IMR-90 (cell line): ENCODE measurements at regions not wholly inside any gene's neighbourhood (a gene's known extent, or its start where the extent isn't known, plus 50 kb on each side); places are given as distances from the start of the nearest gene placed in this dataset.

Experiments
- ATAC-seq: fragments of 200-7000 bp; cut with Tn5 transposase; 2 replicates; pipeline ENCODE4 v1.9.1; 2020; ENCODE audit warnings: low read depth, mild to moderate bottlenecking, moderate library complexity
- BruUV-seq: library from RNA; stranded (reverse); fragments of 400-500 nt; replicated peaks from 2 replicates; lab custom pipeline; 2021; lab: Mats Ljungman, UMichigan
- CTCF ChIA-PET: fragments of 300-600 bp; formaldehyde crosslinking; extraction: SDS; loops from one replicate; lab custom pipeline; 2021; ENCODE audit warnings: antibody characterized with exemption; lab: Yijun Ruan, JAX
- POLR2A ChIA-PET: fragments of 300-600 bp; sonication (Branson Sonifier 250); formaldehyde crosslinking; loops from one replicate; lab custom pipeline; 2022; ENCODE audit warnings: antibody characterized with exemption; ENCODE audit not compliant: unreplicated experiment; lab: Charles Lee
- DNase-seq: peaks from one replicate; pipeline ENCODE4 v3.0.0; 2013
- H2AFZ ChIP-seq: replicated peaks from 2 replicates; pipeline ENCODE3; 2013; ENCODE audit warnings: low read length, mild to moderate bottlenecking; ENCODE audit not compliant: poor library complexity
- H2AK5ac ChIP-seq: 2 replicates; pipeline ENCODE4 v1.6.1; 2013; ENCODE audit warnings: low read depth, low read length, inconsistent platforms
- H2AK9ac ChIP-seq: replicated peaks from 2 replicates; pipeline ENCODE3; 2013; ENCODE audit warnings: mild to moderate bottlenecking, low read depth, low read length, moderate library complexity; ENCODE audit not compliant: poor library complexity
- H2BK120ac ChIP-seq: 2 replicates; pipeline ENCODE4 v1.6.1; 2013; ENCODE audit warnings: low read depth, low read length, inconsistent platforms
- H2BK15ac ChIP-seq: 3 replicates; pipeline ENCODE4 v1.6.1; 2013; ENCODE audit warnings: low read depth, low read length, inconsistent platforms
- H2BK20ac ChIP-seq: 2 replicates; pipeline ENCODE4 v1.6.1; 2013; ENCODE audit warnings: low read depth, mild to moderate bottlenecking, inconsistent platforms, low read length, moderate library complexity
- H2BK5ac ChIP-seq: 2 replicates; pipeline ENCODE4 v1.6.1; 2013; ENCODE audit warnings: mild to moderate bottlenecking, low read depth, low read length, inconsistent platforms; ENCODE audit not compliant: poor library complexity, severe bottlenecking
- H3K14ac ChIP-seq: replicated peaks from 2 replicates; pipeline ENCODE4 v1.6.1; 2013; ENCODE audit warnings: low read depth, low read length, inconsistent platforms
- H3K18ac ChIP-seq: 2 replicates; pipeline ENCODE4 v1.6.1; 2013; ENCODE audit warnings: low read depth, low read length, control low read depth
- H3K23ac ChIP-seq: 2 replicates; pipeline ENCODE4 v1.6.1; 2013; ENCODE audit warnings: low read depth, low read length, inconsistent platforms
- H3K27ac ChIP-seq: 2 replicates; pipeline ENCODE4 v1.5.1; 2013; ENCODE audit warnings: mild to moderate bottlenecking, control low read depth, low read length; ENCODE audit not compliant: insufficient read depth
- H3K27me3 ChIP-seq: 2 replicates; pipeline ENCODE4 v1.6.1; 2013; ENCODE audit warnings: low read length; ENCODE audit not compliant: control insufficient read depth, insufficient read depth
- H3K36me3 ChIP-seq: 2 replicates; pipeline ENCODE4 v1.6.1; 2013; ENCODE audit warnings: low read length, mixed read lengths; ENCODE audit not compliant: control insufficient read depth, insufficient read depth
- H3K4ac ChIP-seq: 2 replicates; pipeline ENCODE4 v1.6.1; 2013; ENCODE audit warnings: low read depth, low read length, inconsistent platforms
- H3K4me1 ChIP-seq: 2 replicates; pipeline ENCODE4 v1.6.1; 2013; ENCODE audit warnings: low read length, mixed read lengths; ENCODE audit not compliant: control insufficient read depth, insufficient read depth
- H3K4me2 ChIP-seq: 2 replicates; pipeline ENCODE4 v1.6.1; 2013; ENCODE audit warnings: low read depth, mild to moderate bottlenecking, control low read depth, low read length, moderate library complexity
- H3K4me3 ChIP-seq: 2 replicates; pipeline ENCODE4 v1.5.1; 2013; ENCODE audit warnings: low read depth, mild to moderate bottlenecking, control low read depth, low read length, moderate library complexity; ENCODE audit not compliant: insufficient read depth
- H3K56ac ChIP-seq: 2 replicates; pipeline ENCODE4 v1.6.1; 2013; ENCODE audit warnings: low read length, inconsistent platforms; ENCODE audit not compliant: insufficient read depth; ENCODE audit errors: extremely low read depth
- H3K79me1 ChIP-seq, 2 experiments: 2 replicates each; pipeline ENCODE4 v1.6.1; 2013; ENCODE audit warnings: low read length in 2 of 2, inconsistent platforms in 1 of 2, low read depth in 1 of 2
- H3K9ac ChIP-seq: 2 replicates; pipeline ENCODE4 v1.6.1; 2013; ENCODE audit warnings: low read depth, low read length, control low read depth
- H3K9me1 ChIP-seq: 2 replicates; pipeline ENCODE4 v1.6.1; 2013; ENCODE audit warnings: low read length, inconsistent platforms; ENCODE audit not compliant: insufficient read depth
- H3K9me3 ChIP-seq: 2 replicates; pipeline ENCODE4 v1.6.1; 2013; ENCODE audit warnings: low read length; ENCODE audit not compliant: control insufficient read depth, insufficient read depth
- H4K20me1 ChIP-seq: 2 replicates; pipeline ENCODE4 v1.6.1; 2013; ENCODE audit warnings: low read length, inconsistent platforms; ENCODE audit not compliant: insufficient read depth
- H4K5ac ChIP-seq: 2 replicates; pipeline ENCODE4 v1.6.1; 2013; ENCODE audit warnings: mild to moderate bottlenecking, low read depth, low read length, control low read depth
- H4K8ac ChIP-seq, 2 experiments: 2 replicates each; pipeline ENCODE4 v1.6.1; 2013; ENCODE audit warnings: low read depth in 2 of 2, low read length in 2 of 2, control low read depth in 1 of 2, inconsistent platforms in 1 of 2
- H4K91ac ChIP-seq: 2 replicates; pipeline ENCODE4 v1.6.1; 2013; ENCODE audit warnings: low read depth, low read length, inconsistent platforms; ENCODE audit not compliant: insufficient read depth
- CEBPB ChIP-seq: IDR thresholded peaks from 2 replicates; pipeline ENCODE4 v1.6.1; 2012; ENCODE audit warnings: low read depth, low read length, improper control_type of control experiment
- CHD1 ChIP-seq: IDR thresholded peaks from 2 replicates; pipeline ENCODE4 v1.6.1; 2012; ENCODE audit warnings: low read depth, low read length, improper control_type of control experiment
- MXI1 ChIP-seq: IDR thresholded peaks from 2 replicates; pipeline ENCODE4 v1.6.1; 2012; ENCODE audit warnings: low read depth, mild to moderate bottlenecking, low read length, moderate library complexity, borderline replicate concordance
- NFE2L2 ChIP-seq: fragments of 150-350 bp; IDR thresholded peaks from 2 replicates; pipeline ENCODE4 v1.6.1; 2016; ENCODE audit warnings: low read depth, mild to moderate bottlenecking, low read length
- SMC3 ChIP-seq: fragments of 150-350 bp; IDR thresholded peaks from 2 replicates; pipeline ENCODE4 v1.6.1; 2016; ENCODE audit warnings: low read depth, mild to moderate bottlenecking, antibody characterized with exemption, low read length, moderate library complexity
- WGBS, 2 experiments: methylation state at CpG; one replicate each; pipeline versions ENCODE4 v1.1.5 to v1.1.7; 2013; ENCODE audit warnings: missing lambda C conversion rate in 2 of 2; ENCODE audit not compliant: insufficient read length in 1 of 2; ENCODE audit errors: extremely low coverage in 2 of 2; 5-methylcytosine and 5-hydroxymethylcytosine counted together
- dilution Hi-C: fragments of 300-500 bp; cut with HindIII; formaldehyde crosslinking; loops from one replicate; pipeline ENCODE4 v1.14.3; 2018; ENCODE audit warnings: low sequenced_read_pairs; ENCODE audit not compliant: unreplicated experiment
- in situ Hi-C: fragments of 300-500 bp; cut with MboI; formaldehyde crosslinking; loops from 3 replicates; pipeline ENCODE4 v1.14.3; 2019; ENCODE audit warnings: low sequenced_read_pairs, inconsistent platforms, mixed read lengths
- intact Hi-C: fragments of 100-400 bp; cut with micrococcal nuclease; formaldehyde crosslinking; loops from 2 replicates; pipeline ENCODE4 v1.10.0; 2022

DNA sequence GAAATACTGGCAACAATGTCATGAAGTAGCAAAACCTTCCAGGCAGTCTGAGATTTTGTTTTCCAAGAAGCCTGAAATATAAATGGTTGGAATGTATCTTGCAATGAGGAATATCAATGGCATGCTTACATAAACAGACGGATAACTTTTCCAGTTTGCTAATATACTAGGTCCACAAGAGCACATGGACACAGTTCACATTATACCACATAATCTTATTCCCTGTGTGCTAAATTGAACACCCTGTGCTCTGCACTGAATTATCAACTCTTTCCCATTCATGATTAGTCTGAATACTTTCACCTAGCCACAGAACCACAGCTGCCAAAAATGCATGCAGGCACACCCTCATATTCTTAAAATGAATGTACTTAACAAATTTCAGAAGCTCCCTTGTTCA, 274.3 kb downstream of the COL12A1 start:
- no CpG with 5 or more reads among the region's 1 CpG for WGBS, 2 experiments
- no peak overlapping the region for H3K23ac ChIP-seq
- in situ Hi-C loops: no loop called here
- peak; percentile 94 for ATAC-seq
- H3K9me1 ChIP-seq: no peaks in the 10 kb centered on the region; the same call in 1 of the 2 replicates
- ChIA-PET CTCF (no interaction called here), POLR2A (no interaction called here)
- DNase-seq: peak; percentile 86
- H4K5ac ChIP-seq: no peak overlapping the region
- no peak overlapping the region for H2BK5ac ChIP-seq
- H3K4me3 ChIP-seq: no peak overlapping the region
- H2AK9ac ChIP-seq: no peak overlapping the region
- dilution Hi-C loops: no loop called here
- H4K91ac ChIP-seq: no peak overlapping the region
- peak overlapping the region; percentile 5; the same call in 1 of the 2 replicates for H3K18ac ChIP-seq
- H3K4me1 ChIP-seq: peaks cover 2% of the 10 kb centered on the region; the same call in 1 of the 2 replicates
- TF ChIP-seq NFE2L2 (no peak), CHD1 (no peak), SMC3 (no peak), MXI1 (0 out of 2 replicates have a peak, but pooled peaks have one; percentile 48), CEBPB (0 out of 2 replicates have a peak, but pooled peaks have one; percentile 9)
- H3K79me1 ChIP-seq: no peaks in the 10 kb centered on the region
- H3K4ac ChIP-seq: peak overlapping the region; percentile 67
- no peak overlapping the region for H3K27ac ChIP-seq
- H3K4me2 ChIP-seq: peak overlapping the region; percentile 69; the same call in 1 of the 2 replicates
- peak overlapping the region; percentile 69 for H2BK120ac ChIP-seq
- no peaks in the 10 kb centered on the region for H3K36me3 ChIP-seq
- intact Hi-C loops: no loop called here
- no peaks in the 10 kb centered on the region for H3K9me3 ChIP-seq
- no peaks in the 10 kb centered on the region for H4K20me1 ChIP-seq
- no peak overlapping the region for H2AK5ac ChIP-seq
- peak overlapping the region; percentile 48; the same call in 1 of the 2 replicates for H3K14ac ChIP-seq
- no peak overlapping the region for H2BK15ac ChIP-seq
- H4K8ac ChIP-seq: no peak overlapping the region; a peak in 1 of 4 replicates
- H2BK20ac ChIP-seq: peak overlapping the region; percentile 84
- no TSS peak for BruUV-seq
- no peak overlapping the region for H3K9ac ChIP-seq
- H3K27me3 ChIP-seq: no peaks in the 10 kb centered on the region
- H2AFZ ChIP-seq: no peak overlapping the region
- H3K56ac ChIP-seq: no peak overlapping the region
